ENCODE measurements at regions not wholly inside any gene's neighbourhood (a gene's known extent, or its start where the extent isn't known, plus 50 kb on each side); places are given as distances from the start of the nearest gene placed in this dataset.

DNA sequence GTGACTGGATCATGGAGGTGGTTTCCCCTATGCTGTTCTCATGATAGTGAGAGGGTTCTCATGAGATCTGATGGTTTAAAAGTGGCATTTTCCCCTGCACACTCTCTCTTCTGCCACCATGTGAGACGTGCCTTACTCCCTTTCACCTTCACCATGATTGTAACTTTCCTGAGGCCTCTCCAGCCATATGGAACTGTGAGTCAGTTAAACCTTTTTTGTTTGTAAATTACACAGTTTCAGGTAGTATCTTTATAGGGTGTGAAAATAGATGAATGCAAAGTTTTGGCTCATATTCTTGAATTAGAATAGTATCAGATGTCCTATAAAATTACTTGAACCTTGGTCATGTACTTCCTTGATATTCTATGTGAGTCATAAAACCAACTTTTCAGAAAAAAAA, 252.1 kb upstream of the TMEM229A start:
- Mint-ChIP-seq H3K9me3 (no peaks in the 10 kb centered on the region), H3K36me3 (ENCODE audit: insufficient read depth in 1 of 3, low read depth in 3 of 3) (no peaks in the 10 kb centered on the region), H3K4me1 (no peaks in the 10 kb centered on the region), H3K27ac (no peak overlapping the region), H3K4me3 (no peak overlapping the region), H3K27me3 (ENCODE audit: low read depth) (no peaks in the 10 kb centered on the region)
- Histone ChIP-seq H4K20me1 (ENCODE audit: control insufficient read depth, insufficient read depth, insufficient read length) (no peaks in the 10 kb centered on the region), H3K4me1 (ENCODE audit: insufficient read depth, low read length) (no peaks in the 10 kb centered on the region), H3K23me2 (ENCODE audit: insufficient read length, low read depth, low read length, poor library complexity, severe bottlenecking) (no peaks in the 10 kb centered on the region), H4K8ac (replicated peaks; ENCODE audit: insufficient read length, low read depth, low read length) (no peak overlapping the region), H3K9me3 (ENCODE audit: control insufficient read depth, low read depth, low read length) (no peaks in the 10 kb centered on the region), H3K14ac (ENCODE audit: insufficient read depth, low read length) (no peak overlapping the region), H4K91ac (ENCODE audit: insufficient read length, low read depth, low read length) (no peak overlapping the region), H3K56ac (ENCODE audit: insufficient read length, low read depth, low read length) (no peak overlapping the region), H2BK120ac (ENCODE audit: low read depth, low read length, poor library complexity, severe bottlenecking) (no peak overlapping the region), H3K4ac (ENCODE audit: low read depth, low read length) (no peak overlapping the region), H3K27ac (ENCODE audit: insufficient read length, low read depth, low read length) (no peak overlapping the region), H3K18ac (ENCODE audit: insufficient read length, low read depth, low read length) (no peak overlapping the region), H3K79me2 (ENCODE audit: insufficient read depth, low read length) (no peaks in the 10 kb centered on the region), H2BK15ac (ENCODE audit: low read depth, low read length) (no peak overlapping the region), H3K27me3 (ENCODE audit: insufficient read depth, low read length) (no peaks in the 10 kb centered on the region), H2AFZ (ENCODE audit: low read length) (no peak overlapping the region), H4K5ac (ENCODE audit: insufficient read length, low read depth, low read length) (no peak overlapping the region), H3T11ph (ENCODE audit: low read length) (no peak overlapping the region), H3K9ac (ENCODE audit: extremely low read depth, insufficient read length, low read length) (no peak overlapping the region), H2BK12ac (ENCODE audit: insufficient read length, low read depth, low read length) (no peak overlapping the region), H3K23ac (ENCODE audit: insufficient read length, low read depth, low read length) (no peak overlapping the region), H2BK5ac (ENCODE audit: insufficient read length, low read length) (no peak overlapping the region), H2BK20ac (ENCODE audit: low read depth, low read length, poor library complexity, severe bottlenecking) (no peak overlapping the region), H3K79me1 (ENCODE audit: insufficient read depth, low read depth, low read length, poor library complexity, severe bottlenecking) (no peaks in the 10 kb centered on the region), H3K4me2 (ENCODE audit: insufficient read depth, insufficient read length, low read length) (no peak overlapping the region), H2AK5ac (ENCODE audit: insufficient read length, low read length) (no peak overlapping the region)
- DNase-seq = no peak
- WGBS (ENCODE audit: extremely low coverage, insufficient read length, low lambda C conversion rate) = no CpG with 5 or more reads among the region's 1 CpG
- TF ChIP-seq, protein P1, sequence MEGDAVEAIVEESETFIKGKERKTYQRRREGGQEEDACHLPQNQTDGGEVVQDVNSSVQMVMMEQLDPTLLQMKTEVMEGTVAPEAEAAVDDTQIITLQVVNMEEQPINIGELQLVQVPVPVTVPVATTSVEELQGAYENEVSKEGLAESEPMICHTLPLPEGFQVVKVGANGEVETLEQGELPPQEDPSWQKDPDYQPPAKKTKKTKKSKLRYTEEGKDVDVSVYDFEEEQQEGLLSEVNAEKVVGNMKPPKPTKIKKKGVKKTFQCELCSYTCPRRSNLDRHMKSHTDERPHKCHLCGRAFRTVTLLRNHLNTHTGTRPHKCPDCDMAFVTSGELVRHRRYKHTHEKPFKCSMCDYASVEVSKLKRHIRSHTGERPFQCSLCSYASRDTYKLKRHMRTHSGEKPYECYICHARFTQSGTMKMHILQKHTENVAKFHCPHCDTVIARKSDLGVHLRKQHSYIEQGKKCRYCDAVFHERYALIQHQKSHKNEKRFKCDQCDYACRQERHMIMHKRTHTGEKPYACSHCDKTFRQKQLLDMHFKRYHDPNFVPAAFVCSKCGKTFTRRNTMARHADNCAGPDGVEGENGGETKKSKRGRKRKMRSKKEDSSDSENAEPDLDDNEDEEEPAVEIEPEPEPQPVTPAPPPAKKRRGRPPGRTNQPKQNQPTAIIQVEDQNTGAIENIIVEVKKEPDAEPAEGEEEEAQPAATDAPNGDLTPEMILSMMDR (conservative IDR thresholded peaks at IDR 0.05) = no peak

Measured in H9 (cell line).